Hematopoietic multipotent progenitor cell treated with erythropoietin and hydrocortisone succinate and interleukin-3 and kit ligand, for 17 days (in vitro differentiated cells): ENCODE measurements at regions not wholly inside any gene's neighbourhood (a gene's known extent, or its start where the extent isn't known, plus 50 kb on each side); places are given as distances from the start of the nearest gene placed in this dataset.
"Not testable (repeated sequence)": the region's sequence is repeated elsewhere in the genome, so short reads cannot be mapped to it uniquely, and the experiment has no call there.

Experiments
- DNase-seq: peaks from one replicate; pipeline ENCODE4 v3.0.0-alpha.2; 2015; ENCODE audit warnings: low spot score

DNA sequence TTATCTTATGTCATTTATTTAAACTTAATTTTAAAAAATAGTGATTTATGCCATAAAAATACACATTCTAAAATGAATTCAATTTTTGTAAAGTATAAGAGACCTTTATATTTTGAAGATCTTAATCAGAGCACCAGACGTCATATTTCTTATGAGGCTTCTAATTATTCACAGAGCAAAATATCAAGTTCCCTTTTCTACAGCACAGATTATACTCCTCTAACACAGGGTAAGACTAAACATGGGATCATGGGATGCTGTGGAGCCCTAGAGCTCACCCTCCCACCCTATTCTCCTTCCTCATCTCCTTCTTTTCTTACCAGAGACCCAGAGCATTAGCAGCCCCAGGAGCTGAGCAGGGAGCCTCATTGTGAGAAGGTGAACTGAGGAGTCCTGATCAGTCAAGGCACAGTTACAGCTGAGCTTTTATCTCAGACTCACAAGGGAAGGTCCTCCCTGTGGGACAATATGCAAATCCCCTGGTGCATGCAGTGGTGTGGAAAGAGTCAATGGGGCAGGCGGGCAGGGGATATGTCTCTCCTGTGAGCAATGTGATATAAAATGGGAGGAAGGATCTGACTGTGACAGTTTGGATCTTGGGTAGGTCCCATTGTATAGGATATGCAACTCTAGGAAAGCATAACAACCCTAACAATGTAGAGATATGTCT, 530.7 kb downstream of the RPIA start:
- DNase-seq, result not testable (repeated sequence)

GRCh38 chr2:89224803-89225202, 533.3 kb downstream of the RPIA start:
- not testable (repeated sequence) for DNase-seq

- DNase-seq, result not testable (repeated sequence)
Measured at GRCh38 chr2:89229979-89230378, 538.5 kb downstream of the RPIA start.

GRCh38 chr2:89231241-89231640, 539.8 kb downstream of the RPIA start:
- not testable (repeated sequence) for DNase-seq

DNA sequence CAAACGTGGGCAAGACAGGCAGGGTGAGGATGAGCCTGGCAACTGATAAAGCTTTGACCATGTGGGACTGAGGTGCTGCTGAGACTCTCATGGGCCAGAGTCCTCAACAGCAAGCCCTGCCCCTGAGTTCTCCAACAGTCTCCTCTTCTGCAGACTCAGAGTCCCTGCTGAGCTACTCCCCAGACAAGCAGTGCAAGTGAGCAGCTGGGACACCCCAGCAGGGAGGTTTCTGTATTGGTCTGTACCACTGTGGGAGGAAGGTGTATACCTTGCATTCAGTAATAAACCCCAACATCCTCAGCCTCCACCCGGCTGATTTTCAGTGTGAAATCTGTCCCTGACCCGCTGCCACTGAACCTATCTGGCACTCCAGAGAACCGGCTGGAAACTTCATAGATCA, 542.5 kb downstream of the RPIA start:
- not testable (repeated sequence) for DNase-seq

- DNase-seq, result not testable (repeated sequence)
Measured at GRCh38 chr2:89234818-89235466, 543.5 kb downstream of the RPIA start.

- DNase-seq, result not testable (repeated sequence)
Measured at GRCh38 chr2:89236832-89237450, 545.5 kb downstream of the RPIA start.

- not testable (repeated sequence) for DNase-seq
Measured at GRCh38 chr2:89237783-89238182, 546.3 kb downstream of the RPIA start.

GRCh38 chr2:89243114-89243700, 551.7 kb downstream of the RPIA start:
- not testable (repeated sequence) for DNase-seq

DNA sequence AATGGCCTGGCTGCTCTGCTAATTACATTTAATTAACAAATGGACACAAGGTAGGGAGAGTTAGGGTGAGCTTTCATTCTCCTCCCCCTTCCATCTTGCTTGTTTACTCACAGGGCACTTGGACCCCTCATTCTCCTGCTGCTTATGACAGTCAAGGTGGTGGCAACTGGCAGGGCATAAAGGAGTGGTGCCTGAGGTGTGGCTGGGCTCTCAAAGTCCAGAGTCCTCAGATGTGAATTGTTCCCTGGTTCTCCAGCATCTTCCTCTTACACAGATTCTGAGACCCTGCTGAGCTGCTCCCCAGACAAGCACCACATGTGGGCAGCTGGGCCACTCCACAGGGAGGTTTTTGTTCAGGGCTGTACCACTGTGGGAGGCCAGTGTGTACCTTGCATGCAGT, 552.9 kb downstream of the RPIA start:
- not testable (repeated sequence) for DNase-seq

GRCh38 chr2:89245478-89245877, 554.0 kb downstream of the RPIA start:
- DNase-seq, result not testable (repeated sequence)

DNA sequence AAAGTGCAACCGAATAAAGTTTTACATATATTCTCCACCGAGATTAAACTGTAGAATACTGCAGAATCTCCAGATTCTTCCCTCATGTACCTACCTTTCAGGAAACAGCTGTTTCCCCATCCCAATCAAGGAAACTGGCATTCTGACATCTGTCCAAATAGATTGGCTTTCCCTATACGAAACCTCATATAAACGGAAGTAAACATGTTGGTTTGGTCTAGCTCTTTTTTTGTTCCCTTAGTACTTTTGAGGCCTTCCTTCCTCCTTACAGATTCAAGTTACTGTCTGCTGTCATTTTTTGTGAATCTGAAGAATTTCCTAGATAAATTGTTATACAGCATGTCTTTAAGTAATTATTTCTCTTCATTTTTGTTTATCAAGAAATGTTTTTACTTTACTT, 554.6 kb downstream of the RPIA start:
- not testable (repeated sequence) for DNase-seq

DNA sequence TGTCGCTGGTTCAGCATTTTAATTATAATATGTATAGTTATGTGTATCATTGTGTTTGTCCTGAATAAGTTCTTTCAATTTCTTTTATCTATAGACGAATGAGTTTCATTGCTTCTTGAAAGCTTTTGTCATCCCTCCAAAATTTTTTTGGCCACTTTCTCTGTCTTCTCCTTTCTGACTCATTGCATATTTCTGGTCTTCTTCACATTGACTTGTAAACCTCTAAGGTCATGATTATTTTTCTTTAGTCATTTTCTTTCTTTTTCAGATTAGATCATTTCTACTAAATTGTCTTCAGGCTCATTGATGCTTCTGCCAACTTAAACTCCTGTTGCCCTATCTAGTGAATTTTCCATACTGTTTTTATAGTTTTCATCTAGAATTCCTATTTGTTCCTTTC, 555.1 kb downstream of the RPIA start:
- DNase-seq, result not testable (repeated sequence)

DNA sequence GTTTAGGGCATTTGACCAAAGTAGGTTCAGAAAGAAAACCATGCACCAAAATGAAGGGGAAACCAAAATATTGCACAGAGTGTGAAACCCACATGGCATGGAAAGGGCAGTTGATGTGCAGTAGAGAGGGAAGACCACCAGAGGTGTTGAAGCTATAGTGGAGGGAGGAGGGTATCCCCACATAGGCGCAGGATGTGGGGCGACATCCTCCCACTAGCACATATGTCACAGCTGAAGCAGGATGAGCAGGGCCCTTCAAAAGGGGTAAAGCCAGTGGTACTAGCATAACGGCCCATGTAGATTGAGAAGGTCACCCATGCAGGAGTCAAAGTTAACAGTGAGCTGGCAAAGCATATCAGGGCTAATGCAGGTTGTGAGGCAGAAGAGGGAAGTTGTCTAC, 563.5 kb downstream of the RPIA start:
- not testable (repeated sequence) for DNase-seq

GRCh38 chr2:89273443-89273842, 582.0 kb downstream of the RPIA start:
- DNase-seq, result not testable (repeated sequence)

GRCh38 chr2:89280536-89280935, 589.1 kb downstream of the RPIA start:
- DNase-seq, result not testable (repeated sequence)

DNA sequence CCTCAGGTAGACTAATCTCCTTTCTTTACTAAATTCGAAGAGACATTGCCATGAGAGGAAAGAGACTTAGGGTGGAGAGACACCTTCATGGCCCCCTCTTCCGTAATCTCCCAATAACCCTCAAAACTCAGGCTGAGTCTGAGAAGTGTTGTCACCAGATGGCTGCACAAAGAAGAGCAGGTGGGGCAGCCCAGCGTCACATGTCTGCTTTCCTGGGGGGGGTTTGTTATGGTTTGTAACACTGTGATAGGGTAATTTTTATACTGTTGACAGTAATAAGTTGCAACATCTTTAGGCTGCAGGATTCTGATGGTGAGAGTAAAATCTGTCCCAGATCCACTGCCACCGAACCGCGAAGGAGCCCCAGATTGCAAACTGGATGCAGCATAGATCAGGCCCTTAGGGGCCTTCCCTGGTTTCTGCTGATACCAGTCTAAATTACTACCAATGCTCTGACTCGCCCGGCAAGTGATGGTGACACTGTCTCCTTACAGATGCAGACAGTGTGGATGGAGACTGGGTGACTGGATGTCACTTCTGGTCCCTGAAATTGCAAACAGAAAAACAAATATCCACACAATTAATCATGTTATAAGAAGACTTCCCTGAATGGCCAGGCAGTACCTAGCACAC, 595.1 kb downstream of the RPIA start:
- not testable (repeated sequence) for DNase-seq

- not testable (repeated sequence) for DNase-seq
Measured at GRCh38 chr2:89287084-89287483, 595.6 kb downstream of the RPIA start.

DNA sequence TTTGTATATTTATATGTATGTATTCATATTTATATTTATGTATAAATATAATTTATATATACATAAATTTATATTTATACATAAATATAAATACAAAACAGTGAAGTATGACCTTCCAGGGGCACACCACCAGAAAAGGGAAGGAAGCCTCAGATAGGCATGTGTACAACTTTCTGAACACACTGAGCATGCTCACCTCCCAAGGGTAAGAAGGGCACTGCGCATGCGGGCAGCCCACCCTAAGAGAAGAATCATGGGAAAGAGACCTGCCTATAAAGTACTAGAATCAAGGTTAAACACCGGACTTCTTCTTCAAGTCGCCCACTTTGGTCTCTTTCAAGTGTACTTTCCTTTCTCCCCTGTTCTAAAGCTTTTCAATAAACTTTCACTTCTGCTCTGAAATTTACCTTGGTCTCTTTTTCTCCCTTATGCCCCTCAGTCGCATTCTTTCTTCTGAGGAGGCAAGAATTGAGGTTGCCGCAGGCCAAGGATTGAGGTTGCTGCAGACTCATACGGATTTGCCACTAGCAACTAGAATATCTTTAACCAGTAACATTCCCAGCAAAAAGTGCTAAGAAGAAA, 600.3 kb downstream of the RPIA start:
- DNase-seq, result not testable (repeated sequence)

DNA sequence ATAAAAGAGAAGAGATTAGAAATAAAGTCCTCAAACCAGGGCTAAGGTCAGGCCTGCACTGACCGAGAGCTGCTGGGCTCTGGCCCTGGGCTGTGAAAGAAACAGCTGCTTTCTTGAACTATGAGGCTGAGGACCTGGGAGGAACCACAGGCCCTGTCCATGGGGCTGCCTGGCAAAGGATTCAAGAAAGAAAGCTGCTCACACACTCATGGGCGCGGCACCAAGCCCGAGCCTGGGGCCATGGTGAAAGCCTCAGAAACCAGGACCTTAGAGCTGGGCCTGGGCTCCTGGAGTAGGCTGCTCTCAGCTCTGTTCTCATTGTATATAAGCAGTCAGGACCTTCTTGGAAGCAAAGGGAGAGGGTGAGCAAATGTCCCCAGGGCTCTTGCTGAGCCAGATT, 601.9 kb downstream of the RPIA start:
- not testable (repeated sequence) for DNase-seq

DNA sequence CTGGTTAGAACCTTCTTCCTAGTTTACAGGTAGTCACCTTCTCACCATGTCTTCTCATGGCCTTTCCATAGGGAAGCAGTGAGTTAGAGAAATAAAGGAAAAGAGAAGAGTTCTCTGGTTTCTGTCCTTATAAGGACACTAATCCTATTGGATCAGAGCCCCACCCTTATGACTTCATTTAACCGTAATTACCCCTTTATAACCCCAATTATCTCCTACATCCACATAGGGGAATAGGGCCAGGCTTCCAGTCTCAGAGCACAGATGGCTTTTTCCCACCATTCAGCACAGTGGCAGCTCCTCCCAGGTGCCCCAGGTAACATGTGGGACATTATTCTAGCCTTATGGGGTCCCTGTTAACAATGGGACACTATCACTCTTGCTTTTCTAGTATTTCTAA, 602.9 kb downstream of the RPIA start:
- not testable (repeated sequence) for DNase-seq
